GM21723 (cell line): ENCODE measurements at regions not wholly inside any gene's neighbourhood (a gene's known extent, or its start where the extent isn't known, plus 50 kb on each side); places are given as distances from the start of the nearest gene placed in this dataset.

ENCODE experiments used
- ATAC-seq: cut with Tn5 transposase; IDR thresholded peaks from one replicate; pipeline ENCODE4 v1.9.1; 2021; ENCODE audit warnings: mild to moderate bottlenecking, moderate library complexity; ENCODE audit not compliant: unreplicated experiment

DNA sequence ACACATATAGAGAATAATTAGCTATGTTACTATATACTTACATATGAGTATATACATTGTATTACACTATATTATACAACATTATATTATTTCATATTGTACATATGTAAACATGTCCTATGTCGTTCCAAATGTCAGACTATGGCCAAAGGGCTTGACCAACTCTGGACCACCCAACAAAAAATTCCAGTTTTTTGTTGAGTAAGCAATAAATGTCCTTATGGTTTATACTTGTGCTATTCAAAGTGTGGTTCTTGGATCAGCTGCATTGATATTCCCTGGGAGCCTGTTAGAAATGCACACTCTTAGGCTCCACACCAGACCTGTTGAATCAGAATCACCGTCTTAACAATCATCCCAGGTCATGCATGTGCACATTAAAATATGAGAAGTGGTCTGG, 225.4 kb upstream of the ZFP64 start:
- no peak for ATAC-seq

DNA sequence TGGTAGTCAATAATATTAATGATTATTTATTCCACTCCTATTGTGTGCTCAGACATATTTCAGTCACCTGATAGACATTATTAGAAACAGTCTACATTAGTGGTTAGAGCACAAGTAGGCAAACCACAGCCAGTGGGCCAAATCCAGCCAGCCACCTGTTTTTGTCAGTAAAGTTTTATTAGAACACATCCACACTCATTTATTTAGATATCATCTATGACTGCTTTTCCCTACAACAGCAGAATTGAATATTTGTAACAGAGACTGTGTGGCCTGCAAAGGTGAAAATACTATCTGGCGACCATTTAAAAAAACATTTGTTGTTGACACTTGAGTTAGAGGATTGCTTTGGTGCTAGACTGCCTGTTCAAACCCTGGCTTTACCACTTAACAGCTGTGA, 220.0 kb upstream of the ZFP64 start:
- ATAC-seq, result no peak

DNA sequence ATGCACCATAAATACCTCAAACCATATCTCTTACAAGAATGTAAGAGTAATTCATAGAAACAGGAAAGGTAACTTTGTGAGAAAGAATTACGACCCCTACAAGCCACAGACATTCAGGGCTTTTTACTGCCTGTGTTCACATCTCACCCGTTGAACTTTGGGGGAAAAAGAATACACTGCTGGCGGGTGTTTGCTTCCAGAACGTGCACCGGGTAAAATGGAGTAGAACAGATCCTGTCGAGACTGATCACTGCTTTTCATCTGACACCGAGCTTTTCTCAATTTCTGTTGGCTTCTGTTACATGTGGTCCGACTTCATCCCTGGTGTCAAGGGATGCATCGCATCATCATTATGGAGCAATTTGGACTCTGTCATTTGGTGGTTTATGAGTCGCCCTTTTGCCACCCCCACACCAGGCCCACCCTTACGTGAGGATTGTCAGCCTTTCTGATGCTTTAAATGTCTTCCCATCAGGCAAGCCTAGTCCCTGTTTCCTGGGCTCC, 219.2 kb upstream of the ZFP64 start:
- no peak for ATAC-seq

DNA sequence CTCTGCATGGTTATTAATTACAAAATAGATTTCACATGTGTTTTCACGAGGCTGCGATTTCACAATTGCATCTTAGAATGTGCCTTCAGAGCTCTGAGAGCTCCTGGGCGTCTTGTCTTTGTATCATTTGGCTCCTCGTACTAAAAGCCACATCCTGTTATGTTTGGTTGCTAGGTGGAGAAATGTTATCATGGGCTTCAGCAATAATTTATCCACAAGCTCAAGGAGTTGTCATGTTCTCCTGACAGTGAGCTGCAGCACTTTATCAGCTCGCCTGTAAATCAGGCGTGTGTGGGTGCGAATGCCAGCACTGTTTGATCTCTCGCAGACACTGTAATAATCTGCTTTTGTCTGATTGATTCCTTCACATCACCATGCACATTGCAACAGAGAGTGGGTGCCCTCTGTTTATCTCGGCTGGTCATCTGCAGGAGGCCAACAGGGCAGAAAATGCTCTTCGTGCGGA, 218.6 kb upstream of the ZFP64 start:
- no peak for ATAC-seq

DNA sequence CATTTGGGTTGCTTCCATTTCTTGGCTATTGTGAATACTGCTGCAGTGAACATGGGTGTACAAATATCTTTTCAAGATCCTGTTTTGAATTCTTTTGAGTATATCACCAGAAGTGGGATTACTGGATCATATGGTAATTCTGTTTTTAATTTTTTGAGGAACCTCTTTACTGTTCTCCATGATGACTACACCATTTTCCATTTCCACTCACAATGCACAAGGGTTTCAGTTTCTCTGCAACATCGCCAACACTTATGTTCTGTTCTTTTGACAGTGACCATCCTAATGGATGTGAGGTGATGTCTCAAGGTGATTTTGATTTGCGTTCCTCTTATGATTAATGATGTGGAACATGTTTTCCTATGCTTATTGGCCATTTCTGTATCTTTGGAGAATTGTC, 214.4 kb upstream of the ZFP64 start:
- no peak for ATAC-seq

DNA sequence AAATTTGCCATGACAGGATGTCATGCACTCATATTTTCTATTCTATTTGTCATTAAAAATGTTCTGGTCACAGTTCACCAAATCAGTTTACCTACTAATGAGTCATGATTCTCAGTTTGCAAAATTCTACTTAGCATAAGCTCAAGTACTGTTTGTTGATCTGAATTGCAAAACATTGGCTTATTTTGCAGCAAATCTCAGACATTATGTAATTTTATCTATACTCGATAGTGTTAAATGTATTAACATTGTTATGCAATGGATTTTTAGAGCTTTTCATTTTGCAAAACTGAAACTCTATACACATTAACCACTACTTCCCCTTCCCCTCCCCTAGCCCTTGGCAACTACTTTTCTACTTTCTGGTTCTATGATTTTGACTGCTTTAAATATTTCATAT, 213.8 kb upstream of the ZFP64 start:
- ATAC-seq, result peak; percentile 57

DNA sequence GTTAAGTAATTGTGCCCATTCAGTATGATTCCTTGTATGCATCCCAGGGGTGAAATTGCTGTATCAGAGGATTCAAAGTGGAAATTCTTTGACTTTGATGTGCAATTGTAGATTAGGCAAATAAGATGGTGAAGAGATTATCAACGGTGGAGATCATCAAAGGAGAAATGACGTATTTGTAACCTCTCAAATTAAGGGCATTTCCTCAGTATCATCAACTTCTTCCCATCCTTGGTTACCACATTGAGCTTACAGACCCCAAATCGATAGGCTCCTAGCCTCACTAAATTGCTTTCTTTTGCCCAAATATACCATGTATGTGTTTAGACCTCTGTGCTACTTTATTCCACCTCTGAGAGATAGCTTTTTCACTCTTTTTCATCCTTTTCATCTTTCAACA, 213.1 kb upstream of the ZFP64 start:
- ATAC-seq, result no peak

DNA sequence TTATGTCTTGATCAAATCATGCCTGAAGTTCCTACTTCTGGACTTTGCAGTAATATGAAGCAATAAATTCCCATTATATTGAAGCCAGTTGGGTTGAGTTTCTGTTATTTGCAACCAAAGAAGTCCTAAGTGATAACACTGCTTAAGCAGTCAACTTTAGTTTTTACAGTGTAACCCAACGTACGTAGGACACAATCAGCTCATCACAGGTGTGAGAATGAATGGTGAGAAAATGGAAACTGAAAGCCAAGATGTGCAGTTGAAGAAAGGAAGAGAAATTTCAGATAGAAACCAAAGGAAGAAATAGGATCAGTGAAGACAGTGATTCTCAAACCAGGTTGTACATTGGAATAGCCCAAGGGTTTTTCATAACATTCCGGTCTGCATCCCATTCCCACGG, 211.4 kb upstream of the ZFP64 start:
- no peak for ATAC-seq

DNA sequence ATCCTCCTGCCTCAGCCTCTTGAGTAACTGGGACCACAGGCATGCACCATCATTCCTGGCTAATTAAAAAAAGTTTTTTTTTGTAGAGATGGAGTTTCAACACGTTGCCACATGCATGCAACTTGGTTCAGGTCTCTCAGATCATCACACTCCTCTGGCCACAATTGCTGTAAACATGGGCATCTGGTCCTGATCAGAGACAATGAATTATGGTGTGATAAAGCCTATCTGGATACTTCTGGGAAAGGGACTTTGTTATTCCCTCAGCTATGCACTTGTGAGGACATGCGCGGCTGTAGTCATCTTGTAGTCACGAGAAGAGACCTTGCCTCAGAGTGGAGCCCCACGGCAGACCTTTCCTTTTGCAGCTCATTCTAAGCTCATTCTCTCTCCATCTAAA, 210.9 kb upstream of the ZFP64 start:
- ATAC-seq, result no peak

DNA sequence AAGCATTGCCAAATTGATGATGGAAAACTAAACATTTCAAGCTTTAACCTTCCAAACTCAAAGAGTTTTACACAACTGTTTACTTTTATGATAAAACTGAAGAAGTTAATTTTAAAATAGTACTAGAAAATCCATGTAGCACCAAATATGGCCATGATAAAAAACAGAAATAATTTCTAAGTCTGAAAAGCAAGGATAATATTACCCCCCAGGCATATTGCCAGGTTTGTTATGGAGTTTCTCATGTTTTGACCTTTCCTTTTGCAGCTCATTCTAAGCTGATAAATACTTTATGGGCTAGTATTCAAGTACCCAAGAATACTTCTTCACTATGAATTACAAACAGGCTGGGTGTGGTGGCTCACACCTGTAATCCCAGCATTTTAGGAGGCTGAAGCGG, 209.9 kb upstream of the ZFP64 start:
- ATAC-seq, result no peak

DNA sequence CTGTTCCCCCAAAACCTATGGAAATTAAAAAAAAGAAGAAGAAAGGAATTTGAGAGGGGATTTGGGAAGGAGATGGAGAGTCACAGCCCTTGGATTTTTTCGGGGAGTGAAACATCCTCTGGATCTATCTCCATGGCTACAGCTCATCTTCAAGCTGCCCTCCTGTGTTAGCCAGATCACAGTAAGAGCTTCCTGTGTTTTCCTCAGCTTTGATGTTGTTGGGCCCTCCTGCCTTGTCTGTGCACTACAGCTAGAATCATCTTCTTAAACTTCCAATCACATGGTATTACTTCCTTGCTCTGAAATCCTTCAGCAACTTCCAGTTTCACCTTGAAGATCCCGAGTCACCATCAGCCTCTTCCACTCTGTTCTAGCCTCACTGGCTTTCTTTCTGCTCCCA, 207.8 kb upstream of the ZFP64 start:
- ATAC-seq, result no peak

DNA sequence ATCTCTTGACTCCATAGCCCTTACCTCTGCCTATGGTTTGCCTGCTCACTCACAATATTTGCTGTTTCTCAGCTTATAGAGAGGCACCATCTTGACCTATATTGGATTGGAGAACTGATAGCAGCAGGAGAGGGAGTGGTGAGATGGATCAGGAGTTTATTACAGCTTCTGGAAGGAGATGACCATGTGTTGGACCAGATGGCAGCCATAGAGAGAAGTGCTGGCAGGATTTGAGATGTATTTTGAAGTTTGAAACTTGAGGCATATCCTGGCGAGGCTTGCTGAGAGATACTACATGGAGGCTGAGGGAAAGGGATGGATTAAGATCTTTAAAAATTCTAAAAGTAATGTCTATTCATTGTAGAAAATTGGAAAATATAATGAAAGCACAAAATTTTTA, 198.0 kb upstream of the ZFP64 start:
- ATAC-seq, result no peak

DNA sequence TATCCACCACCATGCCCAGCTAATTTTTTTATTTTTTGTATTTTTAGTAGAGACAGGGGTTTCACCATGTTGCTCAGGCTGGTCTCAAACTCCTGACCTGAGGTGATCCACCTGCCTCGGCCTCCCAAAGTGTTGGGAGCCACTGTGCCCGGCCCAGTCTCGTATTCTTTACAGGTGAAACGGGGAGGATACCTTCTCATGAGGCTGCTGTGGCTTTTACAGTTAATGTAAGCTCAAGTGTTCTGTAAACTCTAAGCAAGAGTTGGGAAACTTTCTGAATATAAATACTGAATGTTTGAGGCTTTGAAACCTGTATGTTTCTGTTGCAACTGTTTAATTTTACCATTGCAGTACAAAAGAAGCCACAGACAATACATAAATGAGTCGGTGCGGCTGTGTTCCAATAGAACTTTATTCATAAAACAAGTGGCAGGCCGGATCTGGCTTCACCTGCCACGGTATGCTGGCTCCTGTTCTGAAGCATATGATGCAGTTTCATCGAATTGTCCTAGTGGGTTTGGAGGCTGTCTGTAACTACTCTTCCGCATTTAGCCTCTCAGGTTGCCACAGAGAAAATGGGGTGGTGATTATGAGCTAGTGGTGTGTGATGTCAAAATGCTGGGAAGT, 192.5 kb upstream of the ZFP64 start:
- ATAC-seq, result no peak

DNA sequence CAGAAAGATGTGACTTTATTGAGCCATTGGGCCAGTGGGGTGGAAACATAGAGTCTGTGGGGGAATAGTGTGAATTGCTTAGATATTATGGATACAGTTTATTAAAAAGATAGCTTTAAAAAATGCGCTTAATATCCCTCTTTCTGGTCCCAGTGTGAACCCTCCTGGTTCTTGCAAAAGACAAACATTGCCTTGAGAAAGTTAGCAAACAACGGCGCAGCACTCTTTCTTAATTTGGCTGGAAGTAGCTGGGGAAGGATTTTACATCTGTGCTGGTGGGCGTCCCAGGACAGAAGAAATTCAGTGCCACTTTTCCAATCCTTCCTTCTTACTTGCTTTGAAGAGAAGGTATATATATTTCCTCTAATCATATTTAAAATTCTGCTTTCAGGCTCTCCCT, 191.4 kb upstream of the ZFP64 start:
- ATAC-seq, result no peak

DNA sequence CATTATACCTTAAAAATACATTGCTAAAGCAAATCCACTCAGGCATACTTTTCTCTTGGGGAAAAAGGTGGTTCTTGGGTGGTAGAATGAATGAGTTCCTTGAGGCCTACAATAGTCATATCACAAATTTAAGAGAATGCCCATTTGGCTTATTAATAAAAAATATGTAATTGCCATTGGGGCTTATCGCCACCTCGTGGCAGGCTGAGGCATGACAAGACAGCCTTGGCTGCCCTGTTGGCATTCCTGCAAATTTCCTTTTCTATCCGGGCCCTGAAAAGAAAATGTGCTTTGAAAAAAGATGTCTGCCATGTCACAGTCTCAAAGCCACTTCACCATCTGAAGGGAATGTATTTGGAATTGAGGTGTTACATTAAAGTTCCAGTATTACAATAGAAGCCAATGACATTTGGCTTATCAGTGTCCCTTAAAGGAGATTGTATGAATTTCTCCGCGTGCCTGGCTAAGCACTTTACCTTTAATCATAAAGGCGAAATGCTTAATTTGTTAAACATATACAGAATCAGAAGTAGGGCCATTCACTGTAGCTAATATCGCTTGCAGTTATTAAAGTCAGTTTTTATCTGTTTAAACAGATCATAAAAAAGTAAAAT, 188.3 kb upstream of the ZFP64 start:
- ATAC-seq, result no peak

DNA sequence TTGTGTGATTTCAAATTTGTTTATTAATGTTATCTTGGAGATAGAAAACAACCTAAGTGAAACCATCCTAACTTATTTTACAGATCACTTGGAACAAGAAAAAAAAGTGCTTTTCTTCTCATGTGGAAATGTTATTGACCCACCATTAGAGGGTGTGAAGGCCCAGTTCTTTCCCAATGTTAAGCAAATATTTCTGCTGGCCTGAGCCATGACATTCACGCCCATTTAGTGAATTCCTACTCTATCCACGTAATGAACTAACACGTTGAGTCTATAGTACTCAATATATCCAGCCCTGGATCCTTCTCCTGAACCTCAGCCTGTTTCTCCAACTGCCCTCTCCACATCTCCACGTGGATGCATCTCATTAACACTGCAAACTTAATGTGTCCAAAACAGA, 180.6 kb upstream of the ZFP64 start:
- ATAC-seq, result no peak

DNA sequence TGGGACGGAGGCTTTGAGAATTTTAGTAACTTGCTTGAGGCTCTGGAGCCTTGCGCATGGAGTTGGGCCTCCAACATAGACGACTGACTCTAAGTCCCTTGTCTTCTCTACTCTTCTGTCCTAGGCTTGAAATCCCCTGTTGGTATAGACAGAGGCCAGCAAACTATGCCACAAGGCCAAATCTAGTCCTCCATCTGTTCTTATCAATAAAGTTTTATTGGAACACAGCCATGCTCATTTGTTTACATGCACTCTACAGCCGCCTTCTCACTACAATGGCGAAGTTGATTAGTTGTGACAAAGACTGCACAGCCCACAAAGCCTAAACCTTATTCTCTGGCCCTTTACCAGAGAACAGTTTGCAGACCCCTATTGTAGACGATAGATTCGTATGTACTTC, 174.1 kb upstream of the ZFP64 start:
- ATAC-seq, result no peak

DNA sequence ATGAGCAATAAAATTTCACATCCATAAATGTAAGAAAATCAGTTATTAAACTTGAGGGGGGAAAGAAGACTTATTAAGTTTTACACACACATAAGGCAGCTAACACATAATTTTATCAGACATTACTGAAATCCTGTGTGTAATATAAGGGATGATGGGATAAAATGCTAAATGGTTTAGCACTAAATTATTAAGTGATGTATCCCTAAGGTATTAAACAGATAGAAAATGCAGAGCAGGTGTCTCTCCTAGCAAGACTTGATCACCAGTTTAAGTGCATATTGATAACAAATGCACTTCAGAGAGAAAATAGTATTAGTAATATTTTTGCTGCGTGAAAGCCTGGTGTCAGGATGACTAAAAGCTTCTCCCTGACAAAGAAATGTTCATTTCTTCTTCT, 172.8 kb upstream of the ZFP64 start:
- no peak for ATAC-seq

DNA sequence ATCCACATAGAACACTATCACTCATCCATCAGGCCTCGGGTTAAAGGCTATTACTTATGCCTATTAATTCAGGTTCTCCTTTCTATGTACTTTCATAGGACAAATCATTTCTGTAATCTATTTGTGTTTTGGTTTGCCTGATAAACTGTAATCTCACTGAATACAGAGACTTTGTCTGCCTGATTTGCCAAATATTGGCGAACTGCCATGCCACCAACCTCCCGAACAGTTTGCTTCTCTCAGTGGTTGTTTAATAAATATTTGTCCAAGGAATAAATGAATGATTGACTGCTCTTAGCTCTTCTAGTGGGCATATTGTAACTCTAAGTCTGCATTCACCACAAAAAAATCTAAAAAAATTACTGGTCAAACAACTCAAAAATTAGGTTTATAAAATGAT, 170.1 kb upstream of the ZFP64 start:
- no peak for ATAC-seq

DNA sequence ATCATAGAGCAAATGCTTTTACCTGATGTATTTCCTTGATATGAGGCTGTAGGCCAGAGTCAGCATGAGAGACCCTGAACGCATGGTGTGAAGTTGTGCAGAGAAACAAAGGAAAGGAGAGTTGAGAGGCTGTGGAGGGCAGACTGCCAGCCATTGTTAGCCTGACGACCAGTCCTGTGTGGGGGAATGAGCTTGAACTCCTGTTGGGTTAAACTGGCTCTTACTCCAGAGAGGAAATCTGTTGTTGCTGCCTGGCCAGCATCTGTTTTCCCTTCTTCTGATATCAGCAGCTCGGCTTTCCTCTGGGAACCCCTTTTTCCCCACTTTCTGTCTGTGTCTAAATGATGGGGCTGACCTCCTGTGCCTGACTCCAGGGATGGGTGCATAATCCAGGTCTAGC, 158.2 kb upstream of the ZFP64 start:
- ATAC-seq, result no peak

DNA sequence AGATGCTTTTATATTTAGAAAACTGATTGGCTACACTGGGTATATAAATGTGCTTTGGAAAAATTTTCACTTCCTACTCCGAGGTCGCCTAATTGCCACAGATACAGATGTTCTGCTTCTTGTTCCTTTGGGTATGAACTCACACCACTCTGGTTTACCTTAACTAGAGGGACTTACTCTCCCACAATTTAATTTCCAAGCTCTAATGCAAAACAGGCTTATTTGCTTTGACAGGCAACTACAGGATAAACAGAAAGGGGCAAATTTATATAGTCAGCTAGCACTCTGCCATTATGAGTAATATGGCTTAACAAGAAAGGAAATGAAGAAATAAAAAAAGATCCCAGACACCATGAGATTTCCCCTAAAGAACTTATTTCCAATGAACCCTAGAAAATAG, 156.9 kb upstream of the ZFP64 start:
- ATAC-seq, result no peak

DNA sequence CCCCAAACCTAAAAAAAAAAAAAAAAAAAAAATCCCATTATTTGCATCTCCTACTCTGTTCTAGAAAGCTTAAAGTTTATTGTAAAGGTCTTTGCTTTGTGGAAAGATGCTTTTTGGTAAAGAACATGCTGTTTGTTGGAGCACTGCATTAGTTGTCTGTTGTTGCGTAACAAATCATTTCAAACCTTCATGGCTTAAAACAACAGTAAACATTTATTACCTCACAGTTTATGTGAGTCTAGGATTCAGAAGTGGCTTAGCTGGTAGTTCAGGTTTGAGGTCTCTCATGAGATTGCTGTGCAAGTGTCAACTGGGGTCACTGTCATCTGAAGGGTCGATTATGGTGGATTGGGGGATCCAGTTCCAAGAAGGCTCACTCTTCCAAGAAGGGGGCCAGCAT, 155.2 kb upstream of the ZFP64 start:
- ATAC-seq, result no peak

DNA sequence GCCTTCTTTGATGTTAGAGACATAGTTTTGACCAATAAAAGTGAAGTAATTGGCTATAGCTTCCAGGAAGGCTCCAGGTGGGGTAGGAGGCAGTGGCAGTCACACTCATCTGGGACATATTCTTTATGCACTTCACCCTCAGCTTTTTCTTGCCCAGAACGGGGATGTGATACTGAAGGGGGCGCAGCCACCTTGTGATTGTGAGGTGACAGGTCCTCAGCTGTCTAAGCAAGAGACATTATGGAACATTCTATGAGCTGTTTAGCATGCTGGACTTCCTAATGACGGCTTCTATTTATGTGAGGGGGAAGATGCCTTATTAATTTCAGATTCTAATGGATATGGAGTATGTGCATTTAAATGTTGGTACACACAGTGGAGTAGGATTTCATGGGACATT, 151.3 kb upstream of the ZFP64 start:
- no peak for ATAC-seq
